ENCODE measurements at regions not wholly inside any gene's neighbourhood (a gene's known extent, or its start where the extent isn't known, plus 50 kb on each side); places are given as distances from the start of the nearest gene placed in this dataset.
"Not testable (repeated sequence)": the region's sequence is repeated elsewhere in the genome, so short reads cannot be mapped to it uniquely, and the experiment has no call there.

DNA sequence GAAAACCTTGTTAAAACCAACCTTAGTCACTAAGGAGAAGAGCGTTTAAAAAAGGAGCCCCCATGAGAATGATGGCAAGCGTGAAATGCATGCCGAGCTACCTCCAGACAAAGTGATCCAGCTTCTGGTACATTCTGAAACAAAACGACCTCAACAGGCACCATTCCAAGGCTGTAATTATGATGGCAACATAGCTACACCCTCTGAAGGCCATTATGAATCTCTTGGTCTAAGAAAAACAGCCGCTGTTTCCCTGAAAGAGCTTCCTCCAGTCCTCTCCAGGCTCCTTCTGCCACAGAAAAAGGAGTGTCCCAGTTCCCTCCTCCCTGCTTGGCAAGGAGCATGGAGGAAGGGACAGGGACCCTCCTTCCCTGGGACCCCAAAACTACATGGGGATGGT is 50.0 kb upstream of the ABLIM1 start:
- H3K4me3 ChIP-seq (ENCODE audit: low read length), result no peak overlapping the region
- TF ChIP-seq ZNF274 (IDR thresholded peaks at IDR 0.05; ENCODE audit: low read depth, low read length), result no peak

DNA sequence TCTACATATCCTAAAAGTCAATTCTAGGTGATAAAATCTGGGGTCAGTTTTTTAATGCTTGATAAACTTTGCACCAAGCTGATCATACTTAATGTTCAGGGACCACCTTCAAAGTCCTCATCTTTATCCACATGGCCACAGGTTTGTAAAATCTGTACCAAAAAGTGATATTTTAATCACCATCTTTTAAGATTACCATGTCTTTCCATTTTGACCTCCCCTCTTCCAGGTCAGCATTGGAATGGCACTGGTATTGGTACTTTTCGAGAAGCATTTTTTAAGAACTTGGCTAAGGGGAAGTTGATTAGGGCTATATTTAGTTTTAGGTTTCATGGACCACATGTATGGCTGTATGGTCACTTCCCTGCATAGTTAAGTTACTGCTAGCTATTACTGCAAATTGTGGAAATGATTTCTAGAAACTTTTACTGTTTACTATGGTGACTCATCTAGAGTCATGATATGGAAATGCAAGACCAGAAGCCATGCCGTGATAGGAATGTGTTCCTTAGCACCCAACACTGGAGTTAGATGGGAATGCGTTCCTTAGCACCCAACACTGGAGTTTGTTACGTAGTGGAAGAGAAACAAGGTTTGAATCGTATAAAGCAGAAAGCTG is 50.8 kb upstream of the ABLIM1 start:
- no peak overlapping the region for H3K4me3 ChIP-seq (ENCODE audit: low read length)
- TF ChIP-seq ZNF274 (IDR thresholded peaks at IDR 0.05; ENCODE audit: low read depth, low read length), result no peak

DNA sequence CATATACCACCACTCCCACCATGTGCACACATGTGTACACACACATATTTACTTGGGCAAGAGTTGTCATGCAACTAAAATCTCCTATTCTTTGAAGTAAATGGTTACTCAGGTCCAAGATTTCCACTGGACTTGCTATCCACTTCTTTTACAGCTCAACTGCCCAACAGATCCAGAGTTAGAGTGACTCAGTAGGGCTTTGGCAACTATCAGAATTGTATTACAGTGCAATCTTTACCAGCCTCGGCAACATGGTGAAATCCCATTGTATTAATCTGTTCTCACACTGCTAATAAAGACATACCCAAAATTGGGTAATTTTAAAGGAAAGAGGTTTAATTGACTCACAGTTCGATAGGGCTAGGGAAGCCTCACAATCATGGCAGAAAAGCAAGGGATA is 51.9 kb upstream of the ABLIM1 start:
- H3K4me3 ChIP-seq (ENCODE audit: low read length), result no peak overlapping the region
- TF ChIP-seq ZNF274 (IDR thresholded peaks at IDR 0.05; ENCODE audit: low read depth, low read length), result no peak

DNA sequence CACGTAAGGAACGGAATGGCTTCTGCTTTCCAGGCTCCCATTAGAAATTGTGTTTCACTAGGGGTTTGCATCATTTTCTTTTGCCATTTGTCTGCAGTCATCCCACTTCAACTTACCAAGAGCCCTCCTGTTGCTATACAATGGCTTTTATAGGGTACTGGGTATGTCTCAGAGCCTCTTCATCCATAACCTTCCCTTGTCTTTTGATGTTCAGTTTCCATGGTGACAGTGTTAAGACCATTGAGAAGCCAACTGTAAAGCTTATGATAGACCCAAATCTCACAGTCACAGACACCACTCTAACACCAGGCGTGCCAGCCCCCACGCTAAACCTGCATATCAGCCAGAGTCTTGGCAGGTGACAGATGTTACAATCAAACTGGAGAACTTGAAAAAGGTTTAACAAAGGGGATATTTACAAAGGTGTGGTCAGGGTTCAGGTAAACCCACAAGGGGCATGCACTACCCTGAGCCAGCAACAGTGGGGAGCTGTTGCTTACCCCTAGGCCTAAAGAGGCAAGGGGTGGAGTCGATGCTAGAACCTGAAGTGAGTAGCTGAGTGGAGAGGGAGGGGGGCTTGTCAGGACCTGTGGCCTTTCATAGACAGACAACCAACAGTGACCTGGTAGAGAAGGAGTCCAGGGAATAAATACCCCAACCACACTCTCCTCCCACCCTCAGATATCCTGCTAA is 53.2 kb upstream of the ABLIM1 start:
- no peak overlapping the region for H3K4me3 ChIP-seq (ENCODE audit: low read length)
- TF ChIP-seq ZNF274 (IDR thresholded peaks at IDR 0.05; ENCODE audit: low read depth, low read length), result no peak

DNA sequence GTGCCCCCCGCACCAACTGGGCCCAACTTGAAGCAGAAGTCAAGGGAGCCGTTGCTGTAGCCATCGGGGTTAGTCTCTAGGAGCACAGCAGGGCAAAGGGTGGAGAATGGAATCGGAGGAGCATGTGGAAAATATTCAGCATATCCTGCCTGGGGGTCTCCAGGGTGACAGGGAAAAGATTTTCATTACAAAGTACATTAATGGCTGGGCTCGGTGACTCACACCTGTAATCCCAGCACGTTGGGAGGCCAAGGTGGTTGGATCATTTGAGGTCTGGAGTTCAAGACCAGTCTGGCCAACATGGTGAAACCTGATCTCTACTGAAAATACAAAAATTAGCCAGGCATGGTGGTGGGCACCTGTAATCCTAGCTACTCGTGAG is 53.8 kb upstream of the ABLIM1 start:
- no peak for TF ChIP-seq ZNF274 (IDR thresholded peaks at IDR 0.05; ENCODE audit: low read depth, low read length)
- no peak overlapping the region for H3K4me3 ChIP-seq (ENCODE audit: low read length)

DNA sequence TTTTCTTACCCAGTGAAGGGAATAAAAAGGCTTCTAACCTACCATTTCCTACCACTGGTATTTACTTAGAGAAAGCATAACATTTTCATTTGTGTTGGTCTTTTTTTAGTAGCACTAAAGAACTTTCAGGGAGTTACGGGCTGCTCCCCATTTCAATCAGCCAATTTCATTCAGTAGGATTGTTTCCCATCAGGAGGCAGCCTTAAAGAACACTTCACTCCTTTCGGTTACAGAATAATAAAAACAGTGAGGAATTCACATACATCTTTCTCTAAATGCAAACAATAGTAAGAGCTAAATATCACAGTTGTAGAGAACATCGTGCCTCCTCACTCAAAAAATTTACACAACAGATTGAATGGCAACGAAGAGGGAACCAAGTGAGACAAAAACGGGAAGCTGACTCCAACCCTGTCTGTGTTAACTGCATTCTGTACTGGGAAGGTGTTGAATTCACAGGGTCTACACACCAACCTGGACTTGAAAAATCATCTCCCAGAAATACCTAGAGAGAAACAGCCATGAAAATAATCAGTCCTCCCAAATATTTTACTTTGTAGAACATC is 55.5 kb upstream of the ABLIM1 start:
- no peak overlapping the region for H3K4me3 ChIP-seq (ENCODE audit: low read length)
- no peak for TF ChIP-seq ZNF274 (IDR thresholded peaks at IDR 0.05; ENCODE audit: low read depth, low read length)

DNA sequence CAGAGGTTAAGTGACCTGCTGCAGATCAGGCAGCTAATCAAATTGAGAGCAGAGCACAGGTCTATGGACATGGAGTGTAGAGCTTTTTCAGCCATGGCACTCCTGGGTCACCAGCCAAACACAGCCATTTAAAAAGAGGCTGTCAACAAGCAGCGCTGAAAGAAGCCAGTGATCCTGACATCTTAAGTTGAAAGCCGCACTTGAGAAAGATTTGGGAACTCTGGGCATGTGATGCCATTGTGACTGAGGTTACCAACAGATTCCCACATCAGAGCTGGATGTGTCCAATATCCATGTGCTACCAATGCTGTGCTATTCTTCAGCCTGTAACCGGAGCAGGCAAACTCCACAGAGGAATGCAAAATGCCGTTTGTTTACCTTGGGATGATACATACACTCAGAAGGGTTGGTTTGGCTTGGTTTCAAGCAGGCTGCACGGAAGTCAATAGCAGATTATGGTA is 56.2 kb upstream of the ABLIM1 start:
- no peak for TF ChIP-seq ZNF274 (IDR thresholded peaks at IDR 0.05; ENCODE audit: low read depth, low read length)
- no peak overlapping the region for H3K4me3 ChIP-seq (ENCODE audit: low read length)

DNA sequence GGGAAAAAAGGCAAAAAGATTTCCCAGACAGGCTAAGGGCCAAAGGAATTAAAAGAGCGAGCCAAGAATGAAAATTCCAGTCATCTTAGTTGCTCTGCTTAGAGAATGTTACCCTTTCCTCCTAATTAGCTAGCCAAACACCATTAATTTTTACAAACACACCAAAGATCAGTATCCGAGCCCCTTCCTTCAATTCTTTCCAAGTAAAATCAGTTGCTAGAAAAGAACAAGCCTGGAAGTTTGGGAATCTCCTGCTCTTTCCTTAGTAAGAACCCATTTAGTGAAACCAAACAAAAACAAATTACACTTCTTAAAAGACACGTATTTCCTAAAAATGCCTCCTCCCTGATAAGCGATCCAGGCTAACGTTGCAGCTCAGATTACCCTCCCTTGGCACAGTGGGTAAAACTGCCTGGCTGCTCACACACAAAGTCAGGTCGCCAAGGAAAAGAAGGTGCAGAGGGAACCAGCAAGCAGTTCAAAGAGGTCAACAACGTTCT is 57.1 kb upstream of the ABLIM1 start:
- H3K4me3 ChIP-seq (ENCODE audit: low read length), result no peak overlapping the region

DNA sequence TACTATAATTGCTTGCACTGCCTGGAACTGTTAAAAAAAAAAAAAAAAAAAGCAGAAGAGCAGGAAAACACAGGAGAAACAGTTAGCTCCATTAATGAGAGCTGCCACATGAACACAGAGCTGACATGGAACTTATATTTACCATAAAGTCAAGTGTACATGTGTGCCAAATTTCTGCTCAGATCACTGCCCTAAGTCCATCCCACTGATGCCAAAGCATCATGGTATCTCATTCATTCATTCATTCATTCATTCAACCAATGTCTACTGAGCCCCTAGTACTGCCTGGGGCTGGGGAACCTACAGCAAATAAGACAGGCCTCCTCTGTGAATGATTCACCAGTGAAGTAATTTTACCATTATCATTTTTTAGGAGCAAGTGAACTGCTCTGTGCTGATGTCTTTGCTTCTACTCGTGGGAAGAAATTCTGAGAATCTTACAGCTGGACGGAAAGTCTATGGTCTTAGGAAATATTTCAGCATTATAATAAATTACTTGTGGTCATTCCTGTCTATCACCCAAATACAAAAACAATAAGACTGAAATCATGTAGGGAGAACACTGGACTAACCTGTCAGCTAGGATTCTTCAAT is 58.8 kb upstream of the ABLIM1 start:
- no peak overlapping the region for H3K4me3 ChIP-seq (ENCODE audit: low read length)
- no peak for TF ChIP-seq ZNF274 (IDR thresholded peaks at IDR 0.05; ENCODE audit: low read depth, low read length)

More for the DNA sequence above, 57.1 kb upstream of the ABLIM1 start:
- TF ChIP-seq ZNF274 (IDR thresholded peaks at IDR 0.05; ENCODE audit: low read depth, low read length), result no peak

DNA sequence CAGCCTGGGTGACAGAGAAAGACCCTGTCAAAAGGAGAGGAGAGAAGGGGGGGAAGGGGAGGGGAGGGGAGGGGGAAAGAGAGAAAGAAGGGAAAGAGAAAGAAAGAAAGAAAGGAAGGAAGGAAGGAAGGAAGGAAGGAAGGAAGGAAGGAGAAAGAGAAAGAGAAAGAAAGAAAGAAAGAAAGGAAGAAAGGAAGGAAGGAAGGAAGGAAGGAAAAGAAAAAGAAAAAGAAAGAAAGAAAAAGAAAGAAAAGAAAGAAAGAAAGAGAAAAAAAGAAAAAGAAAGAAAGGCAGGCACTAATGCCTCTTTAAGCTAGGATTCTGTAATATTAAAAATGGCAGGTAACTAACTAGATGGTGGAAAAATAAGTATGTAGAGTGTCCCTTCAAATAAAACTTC is 59.8 kb upstream of the ABLIM1 start:
- not testable (repeated sequence) for H3K4me3 ChIP-seq (ENCODE audit: low read length)

DNA sequence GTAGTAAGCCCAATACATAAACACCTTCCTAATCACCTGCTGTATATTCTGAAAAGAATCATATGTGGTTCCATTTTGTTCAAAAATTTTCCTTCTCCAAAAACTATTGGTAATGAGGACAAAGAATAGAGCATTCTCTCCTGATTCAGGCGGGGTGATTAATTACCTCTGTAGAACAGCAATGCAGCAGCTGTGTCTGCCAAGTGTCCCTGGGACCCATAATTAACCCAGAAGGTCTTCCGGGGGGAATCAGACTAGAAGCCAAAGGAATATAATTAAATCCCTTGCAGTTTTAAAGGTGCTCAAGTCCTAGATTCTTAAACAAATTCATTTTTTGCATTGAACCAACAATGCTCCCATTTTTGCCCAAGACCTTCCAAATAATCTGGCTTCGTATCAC is 60.3 kb upstream of the ABLIM1 start:
- TF ChIP-seq ZNF274 (IDR thresholded peaks at IDR 0.05; ENCODE audit: low read depth, low read length), result no peak
- no peak overlapping the region for H3K4me3 ChIP-seq (ENCODE audit: low read length)

DNA sequence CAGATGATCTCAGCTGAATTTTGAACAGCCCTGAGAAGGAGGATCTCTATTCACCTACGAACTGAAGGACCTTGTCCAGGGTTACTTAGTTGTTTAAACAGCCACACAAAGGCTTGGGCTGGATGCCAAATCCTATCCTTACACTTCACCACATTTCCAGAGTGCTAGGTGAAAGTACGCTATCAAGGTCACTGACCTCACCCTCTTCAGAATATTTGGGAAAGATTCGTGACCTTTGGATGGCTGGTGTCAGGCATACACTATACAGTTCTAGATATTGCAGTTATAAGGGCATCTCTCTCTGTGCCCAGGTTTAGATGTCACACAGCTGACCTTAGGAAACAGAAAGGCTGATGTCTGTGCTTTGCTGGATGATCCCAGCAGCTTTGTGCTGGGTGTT is 61.2 kb upstream of the ABLIM1 start:
- TF ChIP-seq ZNF274 (IDR thresholded peaks at IDR 0.05; ENCODE audit: low read depth, low read length), result no peak
- H3K4me3 ChIP-seq (ENCODE audit: low read length), result no peak overlapping the region

DNA sequence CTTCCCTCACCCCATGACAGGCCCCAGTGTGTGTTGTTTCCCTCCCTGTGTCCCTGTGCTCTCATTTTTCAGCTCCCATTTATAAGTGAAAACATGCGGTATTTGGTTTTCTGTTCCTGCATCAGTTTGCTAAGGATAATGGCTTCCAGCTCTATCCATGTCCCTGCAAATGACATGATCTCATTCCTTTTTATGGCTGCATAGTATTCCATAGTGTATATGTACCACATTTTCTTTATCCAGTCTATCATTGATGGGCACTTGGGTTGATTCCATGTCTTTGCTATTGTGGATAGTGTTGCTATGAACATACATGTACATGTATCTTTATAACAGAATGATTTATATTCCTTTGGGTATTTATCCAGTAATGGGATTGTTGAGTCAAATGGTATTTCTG is 61.9 kb upstream of the ABLIM1 start:
- H3K4me3 ChIP-seq (ENCODE audit: low read length), result not testable (repeated sequence)

DNA sequence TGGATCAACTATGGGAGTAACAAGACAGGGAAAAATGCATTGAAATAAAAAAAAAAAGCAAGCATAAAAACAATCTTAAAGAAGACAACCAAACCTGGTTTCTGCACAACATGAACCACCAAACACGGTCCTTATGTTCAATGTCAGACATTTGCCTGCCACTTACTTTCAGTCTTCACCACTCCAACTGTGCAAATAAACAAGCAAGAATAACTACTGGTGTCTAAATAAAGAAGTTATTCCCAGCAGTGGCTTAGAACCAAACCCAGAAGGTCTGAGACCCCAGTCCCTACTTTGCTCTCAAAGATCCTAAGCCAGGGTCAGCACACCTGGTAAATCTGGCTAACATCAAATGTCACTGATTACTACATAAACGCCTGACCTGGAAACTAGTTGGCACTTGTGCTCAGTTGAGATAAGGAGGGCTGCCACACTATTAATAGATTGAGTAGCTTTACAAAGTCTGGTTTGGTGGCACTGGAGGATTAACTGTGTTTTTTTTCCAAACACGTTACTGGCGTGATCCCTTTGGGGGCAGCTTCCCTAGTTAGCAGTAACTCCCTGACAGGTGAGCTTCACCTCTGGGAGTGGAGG is 62.7 kb upstream of the ABLIM1 start:
- no peak for TF ChIP-seq ZNF274 (IDR thresholded peaks at IDR 0.05; ENCODE audit: low read depth, low read length)
- H3K4me3 ChIP-seq (ENCODE audit: low read length), result no peak overlapping the region

DNA sequence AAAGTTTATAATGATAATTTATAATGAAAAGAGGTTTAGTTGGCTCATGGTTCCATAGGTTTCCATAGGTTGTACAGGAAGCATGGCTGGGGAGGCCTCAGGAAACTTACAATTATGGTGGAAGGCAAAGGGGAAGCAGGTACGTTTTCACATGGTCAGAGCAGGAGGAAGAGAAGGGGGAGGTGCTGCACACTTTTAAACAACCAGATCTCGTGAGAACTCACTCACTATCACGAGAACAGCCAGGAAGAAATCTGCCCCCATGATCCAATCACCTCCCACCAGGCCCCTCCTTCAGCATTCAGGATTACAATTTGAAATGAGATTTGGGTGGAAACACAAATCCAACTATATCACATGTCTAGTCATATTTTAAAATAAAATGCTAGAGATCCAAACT is 64.1 kb upstream of the ABLIM1 start:
- not testable (repeated sequence) for H3K4me3 ChIP-seq (ENCODE audit: low read length)
